ENCODE measurements at regions not wholly inside any gene's neighbourhood (a gene's known extent, or its start where the extent isn't known, plus 50 kb on each side); places are given as distances from the start of the nearest gene placed in this dataset.

DNA sequence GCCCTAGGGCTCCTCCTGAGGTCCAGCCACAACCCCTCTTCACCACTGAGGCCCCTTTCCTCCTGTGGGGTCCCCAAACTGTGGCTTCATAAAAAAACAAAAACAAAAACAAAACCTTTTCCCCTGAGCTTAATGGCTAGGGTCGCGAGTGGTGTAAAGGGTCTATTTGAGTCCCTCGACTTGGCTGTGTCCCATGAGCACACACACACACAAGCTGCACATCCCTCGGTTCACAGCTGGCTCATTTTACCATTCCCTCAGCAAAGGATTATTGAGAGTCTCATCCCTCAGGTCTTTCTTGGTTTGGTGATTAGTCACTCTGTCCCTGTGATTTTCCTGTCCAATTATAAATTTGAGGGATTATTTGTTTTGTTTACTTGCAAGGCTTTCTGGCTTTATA lies 206.1 kb upstream of the SASH1 start:
- no peak for DNase-seq

DNA sequence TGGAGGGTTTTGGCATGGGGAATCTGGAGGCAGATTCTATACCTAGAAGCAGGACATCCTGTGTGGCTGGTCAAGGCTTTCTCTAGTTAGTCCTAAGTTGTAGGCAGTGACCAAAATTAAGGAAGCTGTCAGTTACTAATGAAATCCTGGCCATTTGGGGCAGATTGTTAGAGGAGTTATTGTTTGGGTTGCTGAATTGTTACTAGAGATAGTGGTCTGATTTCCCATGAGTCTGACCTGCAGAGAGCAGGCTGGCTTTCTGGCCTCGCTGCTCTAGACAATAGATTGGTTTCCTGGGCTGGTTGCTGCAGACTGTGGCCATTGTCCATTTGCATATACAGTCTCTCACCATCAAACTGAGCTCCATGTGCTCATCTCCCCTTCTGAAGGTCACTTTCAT lies 205.0 kb upstream of the SASH1 start:
- no peak for DNase-seq

DNA sequence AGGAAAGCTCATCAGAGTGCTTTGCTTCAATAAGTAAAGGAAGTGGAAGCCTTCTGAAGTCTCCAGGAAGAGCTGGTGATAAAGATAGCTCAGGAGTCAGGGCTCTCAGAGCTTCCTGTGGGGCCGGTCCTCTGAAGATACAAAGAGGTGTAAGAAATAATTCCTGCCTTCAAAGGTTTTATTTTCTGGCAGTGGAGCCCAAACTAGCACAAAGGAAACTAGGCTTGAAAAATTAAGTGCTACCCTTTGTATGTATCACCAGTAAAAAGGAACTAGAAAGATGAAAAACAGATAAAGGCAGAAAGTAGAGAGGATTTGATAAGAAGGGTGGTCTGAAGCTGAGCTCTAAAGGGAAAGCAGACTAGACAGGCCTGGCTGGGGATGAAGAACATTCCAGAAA lies 204.1 kb upstream of the SASH1 start:
- no peak for DNase-seq

DNA sequence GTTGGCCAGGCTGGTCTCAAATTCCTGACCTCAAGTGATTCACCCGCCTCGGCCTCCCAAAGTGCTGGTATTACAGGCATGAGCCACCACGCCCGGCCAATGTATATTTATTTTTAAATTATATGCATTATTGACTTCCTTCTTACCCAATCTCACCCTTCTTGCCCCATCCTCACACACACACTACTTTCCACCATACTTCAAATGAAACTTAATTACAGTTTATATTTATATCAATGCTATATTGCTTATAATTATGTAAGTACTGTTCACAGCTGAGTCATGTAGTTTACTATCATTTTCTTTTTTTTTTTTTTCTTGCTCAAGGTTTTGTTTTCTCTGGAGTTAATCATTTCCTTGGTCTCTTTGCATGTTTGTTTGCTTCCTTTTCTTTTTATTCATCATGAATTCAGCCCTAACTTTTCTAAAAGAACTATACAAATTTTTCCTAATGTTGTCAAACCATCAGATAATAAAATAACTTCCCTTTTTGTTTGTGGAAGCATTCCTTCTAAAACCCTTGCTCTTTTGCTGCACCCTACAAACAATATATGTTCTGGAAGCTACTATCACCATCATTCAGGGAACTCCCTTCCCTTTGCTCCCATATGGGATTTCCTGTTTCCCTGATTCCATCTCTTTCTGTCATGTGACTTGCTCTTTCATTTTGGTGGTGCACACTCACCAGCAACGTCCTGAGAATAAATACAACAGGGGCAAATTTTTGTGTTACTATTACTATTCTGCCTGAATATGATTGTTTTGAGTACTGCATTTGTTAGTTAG lies 201.7 kb upstream of the SASH1 start:
- DNase-seq = no peak

DNA sequence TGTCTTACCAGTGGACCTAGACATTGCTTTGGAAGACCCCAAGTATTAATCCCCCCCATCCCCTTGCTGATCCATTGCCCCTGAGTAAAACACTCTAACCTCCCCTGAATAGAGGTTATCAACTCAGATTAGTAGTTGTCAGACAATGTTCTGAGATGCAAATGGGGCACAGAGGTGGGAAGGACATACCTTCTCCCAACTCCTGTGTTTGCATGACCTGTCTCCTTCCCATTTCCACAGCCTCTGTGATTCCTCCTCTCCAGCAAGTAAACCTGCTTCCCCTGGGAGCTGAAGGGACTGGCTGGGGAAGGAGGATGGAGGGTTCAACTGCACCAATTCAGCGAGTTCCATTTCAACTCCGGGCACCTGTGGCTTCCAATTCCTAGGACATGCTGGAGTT lies 199.8 kb upstream of the SASH1 start:
- no peak for DNase-seq

DNA sequence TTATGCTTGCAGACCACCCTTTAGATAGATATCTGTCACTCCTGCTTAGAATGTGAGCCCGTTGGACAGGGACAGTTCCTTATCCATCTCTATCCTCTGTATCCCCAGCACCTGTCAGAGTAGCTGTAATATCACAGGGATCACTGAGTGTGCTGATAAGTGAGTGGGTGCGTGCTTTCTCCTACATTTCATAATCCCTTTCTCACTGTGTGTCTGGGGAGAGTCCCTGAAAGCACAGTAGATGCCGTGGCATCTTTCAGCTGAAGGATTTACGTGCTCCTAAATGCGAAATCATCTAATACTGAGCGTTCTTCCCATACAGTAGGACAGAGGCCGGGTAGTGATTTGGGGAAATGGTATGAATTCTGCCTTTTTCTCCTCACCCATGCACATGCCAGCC lies 198.9 kb upstream of the SASH1 start:
- no peak for DNase-seq

DNA sequence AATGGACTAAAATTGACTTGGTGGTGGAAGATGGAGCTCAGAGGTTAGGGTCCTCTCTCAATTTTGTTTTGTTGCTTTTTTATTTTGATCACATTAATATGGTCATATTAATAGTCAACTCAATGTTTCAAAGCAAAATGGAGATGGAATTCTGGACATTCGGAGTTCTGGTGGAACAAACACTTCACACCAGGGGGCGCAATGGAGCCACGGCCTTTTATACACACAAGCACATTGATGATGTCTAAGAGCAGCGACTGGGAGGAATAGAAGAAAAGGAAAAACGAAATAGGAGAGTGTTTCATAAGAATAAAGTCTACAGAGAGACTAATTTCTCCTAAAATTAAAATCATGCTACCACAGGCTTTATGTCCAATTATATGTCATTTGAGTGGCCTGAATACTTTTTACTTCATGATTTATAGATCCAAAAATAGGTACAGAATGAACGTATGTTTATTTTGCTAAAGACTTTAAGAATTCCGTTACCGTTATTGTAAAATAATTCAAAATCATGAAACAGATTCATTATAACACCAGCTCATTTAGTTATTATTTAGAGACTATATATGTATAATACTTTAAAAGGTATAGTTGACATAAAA lies 197.6 kb upstream of the SASH1 start:
- DNase-seq = peak; percentile 2

DNA sequence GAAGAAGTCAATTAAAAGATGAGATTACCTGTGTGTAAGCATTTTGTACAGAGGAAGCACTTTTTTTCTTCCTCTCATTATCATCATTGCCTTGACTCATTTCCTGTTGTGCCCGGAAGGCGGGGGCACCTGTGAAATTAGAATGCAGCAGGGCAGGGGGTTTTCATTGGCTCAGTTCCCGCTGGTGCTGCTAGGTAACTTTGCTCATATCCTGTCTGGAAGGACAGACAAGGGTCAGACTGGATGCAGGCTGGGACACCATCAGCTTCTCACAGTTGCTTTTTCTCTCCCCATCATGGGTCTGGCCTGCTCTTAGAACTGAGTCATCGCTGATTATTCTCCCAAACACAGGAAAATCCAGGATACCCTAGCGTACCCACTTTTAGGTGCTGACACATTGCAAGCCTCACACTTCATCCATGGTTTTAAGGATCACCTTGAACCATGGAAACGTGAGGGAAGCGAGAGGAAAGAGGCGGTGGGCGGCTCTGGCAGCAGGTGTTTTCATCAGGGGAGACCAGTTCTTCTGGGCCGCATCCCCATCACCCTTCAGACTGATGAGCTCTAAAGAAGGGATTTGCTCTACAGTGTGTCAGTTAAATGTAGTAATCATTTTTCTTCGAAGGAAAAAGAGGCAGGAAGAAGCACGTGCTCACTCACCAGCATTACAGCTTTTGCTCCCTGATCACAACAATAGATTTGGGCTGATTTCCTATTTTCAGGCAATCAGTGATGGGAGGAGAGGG lies 195.7 kb upstream of the SASH1 start:
- no peak for DNase-seq

DNA sequence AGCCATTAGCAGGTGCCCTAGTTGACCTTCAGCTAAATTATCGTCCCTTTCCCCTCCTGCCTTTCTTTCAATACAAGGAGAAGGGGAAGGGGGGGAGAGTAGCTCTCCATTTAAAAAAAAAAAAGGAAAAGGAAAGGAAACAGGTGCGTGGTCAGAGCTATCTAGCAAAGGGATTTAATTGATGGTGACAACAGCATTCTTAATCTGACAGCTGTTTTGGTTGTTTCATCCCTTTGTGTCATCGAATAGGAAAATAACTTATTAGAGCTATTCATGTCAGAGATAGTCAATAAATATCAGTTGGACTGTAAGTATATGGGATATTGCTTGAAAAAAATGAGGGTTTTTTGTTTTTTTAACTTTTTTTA lies 195.2 kb upstream of the SASH1 start:
- DNase-seq = no peak

DNA sequence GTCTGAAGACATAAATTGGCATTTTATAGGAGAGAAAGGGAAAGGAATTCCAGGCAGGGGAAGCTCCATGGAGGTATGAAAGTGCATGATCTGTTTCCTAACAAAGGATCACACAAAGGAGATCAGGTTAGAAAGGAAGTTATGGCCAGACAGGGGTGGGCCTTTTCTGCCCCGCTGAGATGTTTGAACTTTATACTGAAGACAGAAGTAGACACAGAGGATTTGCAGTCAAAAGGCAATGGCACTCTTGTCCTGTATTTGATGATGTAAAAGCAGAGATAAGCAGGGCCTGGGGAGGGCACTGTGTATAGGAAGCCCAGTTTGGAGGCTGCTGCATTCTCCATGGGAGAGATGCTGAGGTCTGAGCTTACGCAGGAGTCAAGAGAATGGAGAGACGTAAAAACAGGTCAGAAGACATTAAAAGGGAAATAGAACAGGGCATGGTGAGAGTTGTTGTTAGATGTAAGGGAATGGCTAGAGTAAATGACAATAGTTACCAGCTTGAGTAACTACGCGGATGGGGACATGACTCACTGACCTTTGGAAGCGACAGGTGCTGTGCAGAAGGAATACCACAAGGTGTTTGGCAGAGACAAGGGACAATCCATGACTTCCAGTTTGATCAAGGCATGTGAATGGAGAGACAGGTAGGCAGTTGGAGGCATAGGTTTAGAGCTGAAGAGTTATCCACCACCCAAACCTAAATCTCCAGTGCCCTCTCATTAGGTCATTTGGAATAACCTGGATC lies 190.6 kb upstream of the SASH1 start:
- no peak for DNase-seq

DNA sequence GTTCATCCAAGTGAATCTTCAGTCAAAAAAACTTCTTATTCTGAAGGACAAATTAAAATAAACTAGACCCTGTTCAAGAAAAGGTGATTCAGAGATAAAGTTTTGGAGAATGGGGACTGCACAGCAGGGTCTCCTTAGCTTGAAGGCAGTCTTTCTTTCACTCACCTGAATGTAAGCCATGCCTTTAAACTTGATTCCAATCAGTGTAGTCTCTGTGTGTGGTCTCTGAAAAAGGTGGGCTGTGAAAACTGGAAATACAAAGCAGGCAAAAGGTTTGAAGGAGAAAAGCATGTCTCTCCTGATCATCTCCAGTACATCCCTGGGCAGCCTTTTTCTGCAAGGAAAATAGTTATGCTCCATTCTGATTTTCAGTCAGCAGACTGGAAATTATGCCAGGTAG lies 188.0 kb upstream of the SASH1 start:
- DNase-seq = no peak

DNA sequence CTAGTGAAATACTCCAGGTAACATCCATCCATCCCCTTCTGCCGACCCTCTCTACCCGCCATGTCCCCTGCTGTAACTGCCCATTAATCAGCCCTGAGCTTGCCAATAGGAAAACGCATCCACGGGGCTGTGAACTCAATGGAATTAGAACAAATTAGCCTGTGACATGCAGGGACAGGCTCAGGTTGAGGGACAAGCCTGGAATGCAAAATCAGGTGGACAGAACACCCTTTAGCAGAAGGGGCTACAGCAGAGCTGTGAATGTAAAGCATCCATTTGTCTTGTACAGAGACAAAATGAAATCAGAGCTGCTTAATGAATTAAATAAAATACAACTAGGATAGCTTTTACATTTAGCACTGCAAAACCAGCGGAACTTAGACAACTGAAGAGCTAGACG lies 187.3 kb upstream of the SASH1 start:
- no peak for DNase-seq

DNA sequence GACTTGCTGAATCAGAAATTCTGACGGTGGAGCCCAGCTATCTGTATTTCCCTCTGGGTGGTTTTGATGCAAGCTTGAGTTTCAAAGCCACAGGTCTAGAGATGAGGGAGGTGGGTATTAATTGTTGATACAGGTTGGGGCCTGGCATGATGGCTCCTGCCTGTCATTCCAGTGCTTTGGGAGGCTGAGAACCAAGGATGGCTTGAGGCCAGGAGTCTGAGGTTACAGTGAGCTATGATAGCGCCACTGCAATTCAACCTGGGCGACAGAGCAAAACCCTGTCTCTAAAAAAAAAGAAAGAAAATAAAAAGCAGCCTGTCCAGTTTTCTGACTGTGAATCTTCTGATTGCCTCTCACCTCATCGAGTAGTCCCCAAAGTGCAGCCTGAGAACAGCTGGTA lies 184.8 kb upstream of the SASH1 start:
- DNase-seq = no peak

DNA sequence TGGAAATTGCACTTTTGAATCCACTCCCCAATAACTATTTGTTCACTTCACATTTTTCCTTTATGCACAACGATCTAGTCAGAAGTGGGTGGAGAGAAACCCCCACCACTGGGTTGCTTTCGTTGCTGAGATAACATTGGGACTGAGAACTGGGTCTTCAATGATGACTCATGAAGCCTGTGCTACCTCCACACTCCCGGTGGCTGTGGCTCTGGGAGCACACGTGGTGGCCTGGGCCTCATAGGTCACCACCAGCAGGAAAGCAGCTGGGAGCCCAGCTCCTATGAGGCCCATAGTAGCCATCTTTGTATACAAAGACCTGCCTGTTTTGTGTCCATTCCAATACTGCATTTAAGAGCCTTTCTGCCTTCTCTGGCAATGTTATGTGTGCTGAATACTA lies 178.0 kb upstream of the SASH1 start:
- DNase-seq = no peak

DNA sequence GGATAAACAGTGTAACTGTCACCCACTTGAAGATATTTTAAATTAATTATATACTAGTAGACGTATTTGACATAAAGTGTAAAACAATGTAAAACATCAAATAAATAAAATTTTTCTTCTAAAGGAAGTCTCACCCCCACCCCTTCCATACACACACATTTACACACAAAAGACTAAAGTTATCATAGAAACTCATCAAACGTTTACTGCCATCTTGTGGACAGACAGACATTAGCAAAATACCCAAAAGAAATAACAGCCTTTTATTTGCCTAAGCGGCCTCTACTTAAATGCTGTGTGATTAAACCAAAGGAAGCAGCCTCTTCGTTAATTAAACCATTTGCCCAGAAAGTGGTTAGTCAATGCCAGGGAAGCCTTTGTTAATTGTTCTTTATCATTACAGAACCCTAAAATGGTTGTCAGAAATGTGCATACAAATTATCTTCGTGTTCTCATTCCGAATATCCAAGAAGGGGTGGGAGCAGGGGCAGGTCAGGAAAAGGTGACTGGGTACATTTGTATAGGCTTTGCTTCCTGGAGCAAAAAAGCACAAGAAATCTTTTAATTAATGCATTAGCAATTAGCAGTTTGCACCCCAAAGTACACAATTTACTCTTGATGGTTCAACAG lies 176.2 kb upstream of the SASH1 start:
- DNase-seq = no peak

DNA sequence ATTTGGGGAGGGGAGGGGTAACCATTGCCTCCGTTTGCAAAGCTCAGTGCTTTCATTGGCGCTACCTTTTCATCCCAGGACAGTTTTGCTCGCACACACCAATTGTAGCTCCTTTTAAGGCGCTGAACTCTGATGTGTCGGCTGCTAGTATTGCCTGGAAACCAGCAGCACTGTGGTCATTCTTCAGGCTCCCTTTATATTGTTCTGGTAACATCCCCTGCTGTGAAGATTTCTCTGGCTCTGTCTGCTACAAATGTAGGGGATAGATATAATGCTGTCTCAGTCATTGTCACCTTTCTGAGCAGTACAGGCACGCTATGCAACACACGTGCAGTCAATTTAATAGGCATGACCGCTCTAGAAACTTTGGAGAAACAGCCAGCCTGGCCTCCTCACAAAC lies 172.9 kb upstream of the SASH1 start:
- DNase-seq = no peak

DNA sequence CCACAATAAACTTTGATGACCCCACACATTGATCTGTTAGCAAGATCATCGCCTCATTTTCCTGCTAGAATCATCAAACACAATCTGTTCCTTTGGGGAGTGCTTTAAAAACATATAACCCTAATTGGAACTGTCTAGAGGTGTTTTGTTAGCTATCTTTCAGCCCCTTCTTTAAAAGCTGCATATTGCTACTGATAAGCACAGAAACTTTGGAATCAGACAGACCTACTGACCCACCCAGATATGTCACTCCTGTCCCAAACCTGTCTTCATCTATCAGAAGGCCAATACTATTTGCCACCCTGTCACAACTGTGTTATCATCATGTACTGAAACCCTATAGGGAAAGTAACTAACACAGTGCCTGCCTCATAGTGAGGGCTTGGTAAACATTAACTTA lies 172.4 kb upstream of the SASH1 start:
- DNase-seq = no peak

DNA sequence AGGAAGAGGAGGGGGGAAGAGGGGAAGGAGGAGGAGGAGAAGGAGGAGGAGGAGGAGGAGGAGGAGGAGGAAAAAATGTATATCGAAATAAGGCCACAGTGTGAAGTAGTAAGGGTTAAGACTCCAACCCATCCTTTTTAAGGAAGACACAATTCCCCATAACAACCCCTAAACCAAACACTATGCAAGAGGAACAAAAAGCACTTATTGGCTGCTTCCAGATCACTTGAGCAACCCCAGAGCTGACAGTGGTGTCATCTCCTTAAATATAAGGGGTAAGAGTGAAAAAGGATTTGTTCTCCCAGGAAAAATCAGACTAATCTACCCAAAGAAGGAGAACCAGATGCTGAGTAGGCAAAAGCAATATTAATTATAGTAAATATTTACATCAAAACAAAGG lies 169.1 kb upstream of the SASH1 start:
- DNase-seq = no peak

DNA sequence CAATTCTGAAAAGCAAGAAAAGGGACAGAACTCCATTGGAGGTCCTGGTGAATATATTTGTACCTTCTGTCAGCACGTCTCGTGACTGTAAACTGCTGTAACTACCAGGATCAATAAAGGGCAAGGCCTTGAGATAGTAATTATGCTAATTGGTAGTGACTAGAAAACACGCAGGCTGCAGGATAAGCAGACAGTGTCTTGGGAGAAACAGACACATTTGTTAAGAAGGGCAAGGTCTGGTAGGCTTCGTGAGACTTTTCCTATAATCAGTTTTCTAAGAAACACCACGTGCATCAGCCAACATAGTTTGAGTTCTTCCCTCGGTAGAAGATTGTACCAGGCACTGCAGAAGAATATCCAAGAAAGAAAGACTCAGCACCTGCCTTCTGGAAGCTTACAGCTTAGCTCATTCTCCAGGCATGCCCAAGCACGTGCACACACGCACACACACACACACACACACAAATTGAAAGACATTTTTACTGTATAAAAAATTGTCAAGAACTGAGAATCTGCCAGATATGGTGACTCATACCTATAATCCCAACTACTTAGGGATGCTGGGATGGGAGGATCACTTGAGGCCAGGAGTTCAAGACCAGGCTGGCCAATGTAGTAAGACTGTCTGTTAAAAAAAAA lies 167.0 kb upstream of the SASH1 start:
- DNase-seq = no peak

DNA sequence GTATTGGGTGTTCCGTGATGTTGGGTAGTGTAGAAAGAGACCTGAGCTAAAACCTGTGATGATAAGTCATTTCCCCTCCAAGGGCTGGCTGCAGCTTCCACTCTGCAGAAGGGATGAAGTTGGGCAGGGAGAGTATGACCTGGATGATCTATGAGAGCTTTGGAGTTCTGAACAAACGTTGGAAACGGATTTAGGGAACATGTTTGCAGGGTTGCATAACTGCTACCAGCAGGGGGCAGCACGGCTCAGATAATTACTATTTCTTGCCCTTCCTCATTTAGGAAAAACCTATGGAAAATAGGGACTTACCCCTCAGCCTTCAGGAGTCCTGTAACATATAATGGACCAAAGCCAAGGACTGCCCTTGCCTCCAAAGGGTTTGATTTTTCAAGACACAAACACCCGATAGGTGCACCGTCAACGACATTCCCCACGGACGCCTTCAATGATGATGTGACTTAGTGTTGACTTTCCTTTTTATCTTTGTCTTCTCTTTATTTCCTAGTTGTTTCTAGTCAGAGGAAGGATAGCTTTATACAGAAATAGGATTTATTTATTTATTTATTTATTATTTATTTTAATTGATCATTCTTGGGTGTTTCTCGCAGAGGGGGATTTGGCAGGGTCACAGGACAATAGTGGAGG lies 164.9 kb upstream of the SASH1 start:
- DNase-seq = no peak

DNA sequence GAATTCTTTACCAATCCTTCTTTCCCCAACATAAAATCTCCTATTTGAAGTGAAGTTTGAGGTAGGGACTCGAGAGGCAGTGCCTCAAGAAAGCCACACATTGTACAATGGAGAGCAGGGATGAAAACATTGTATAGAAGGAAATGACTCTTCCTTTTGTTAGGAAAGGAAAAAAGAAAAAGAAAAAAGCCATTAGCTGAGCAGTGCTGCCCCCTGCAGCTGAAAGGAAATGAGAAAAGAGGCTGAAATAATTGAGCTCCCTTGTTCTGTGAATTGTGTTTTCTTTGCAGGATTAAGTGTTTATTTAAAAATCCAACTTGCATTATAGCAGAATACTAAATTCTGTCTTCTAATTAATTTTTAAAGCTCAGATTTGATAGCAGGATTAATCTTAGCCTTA lies 162.9 kb upstream of the SASH1 start:
- DNase-seq = no peak

DNA sequence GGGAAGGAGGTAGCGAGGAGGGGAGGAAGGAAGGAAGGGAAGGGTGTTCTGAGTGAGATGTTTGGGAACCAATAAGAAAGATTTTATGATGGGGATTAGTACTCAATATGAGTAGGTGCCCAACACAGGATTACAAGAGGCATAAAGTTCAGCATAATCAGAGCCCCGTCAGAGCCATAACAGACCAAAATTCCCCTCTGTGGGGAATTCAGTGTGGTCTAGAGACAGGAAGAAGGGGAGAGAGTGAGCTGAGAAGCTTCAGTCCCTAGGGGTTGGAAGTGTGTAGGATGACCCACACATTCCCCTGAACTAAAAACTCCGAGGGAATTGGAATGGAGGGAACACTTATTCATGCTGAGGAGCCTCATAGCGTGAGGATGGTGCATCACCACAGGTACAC lies 160.3 kb upstream of the SASH1 start:
- no peak for DNase-seq

Data from SIG-M5 (cell line).